MCF 10A (cell line): ENCODE measurements at regions not wholly inside any gene's neighbourhood (a gene's known extent, or its start where the extent isn't known, plus 50 kb on each side); places are given as distances from the start of the nearest gene placed in this dataset.
A peak's percentile ranks its signal among the peaks of the same experiment; 100 is the strongest.

Experiments used
- BruUV-seq: library from RNA; stranded (reverse); fragments of 400-500 nt; replicated peaks from 2 replicates; lab custom pipeline; 2021; lab: Mats Ljungman, UMichigan
- CTCF ChIA-PET: fragments of 300-600 bp; sonication (Branson Sonifier 250); formaldehyde crosslinking; extraction: SDS; loops from one replicate; lab custom pipeline; 2021; ENCODE audit warnings: antibody characterized with exemption, inconsistent platforms; lab: Yijun Ruan, JAX
- POLR2A ChIA-PET: fragments of 300-600, 350-650 bp; sonication (Branson Sonifier 250); formaldehyde crosslinking; extraction: SDS; loops from one replicate; lab custom pipeline; 2020; ENCODE audit warnings: antibody characterized with exemption, inconsistent platforms; lab: Yijun Ruan, JAX
- DNase-seq: peaks from one replicate; pipeline ENCODE4 v3.0.0-alpha.2; 2018; ENCODE audit not compliant: unreplicated experiment
- H3K27ac Mint-ChIP-seq: one replicate; pipeline ENCODE4 v1.8.0; 2022; ENCODE audit warnings: mild to moderate bottlenecking, low read depth, mixed read lengths; ENCODE audit not compliant: unreplicated experiment
- H3K27me3 Mint-ChIP-seq: one replicate; pipeline ENCODE4 v1.8.0; 2022; ENCODE audit warnings: mixed read lengths; ENCODE audit not compliant: insufficient read depth, unreplicated experiment
- H3K36me3 Mint-ChIP-seq: one replicate; pipeline ENCODE4 v1.8.0; 2022; ENCODE audit warnings: mild to moderate bottlenecking, moderate library complexity, mixed read lengths; ENCODE audit not compliant: insufficient read depth, unreplicated experiment
- H3K4me1 Mint-ChIP-seq: one replicate; pipeline ENCODE4 v1.8.0; 2022; ENCODE audit warnings: mixed read lengths; ENCODE audit not compliant: insufficient read depth, unreplicated experiment
- H3K4me3 Mint-ChIP-seq: one replicate; pipeline ENCODE4 v1.8.0; 2022; ENCODE audit warnings: mild to moderate bottlenecking, moderate library complexity, mixed read lengths; ENCODE audit not compliant: unreplicated experiment
- H3K9me3 Mint-ChIP-seq: one replicate; pipeline ENCODE4 v1.8.0; 2022; ENCODE audit warnings: mixed read lengths; ENCODE audit not compliant: unreplicated experiment
- intact Hi-C: fragments of 100-400 bp; cut with micrococcal nuclease; formaldehyde crosslinking; loops from 2 replicates; pipeline ENCODE4 v1.14.1; 2022
- TF ChIP-seq, protein P1 (sequence below): fragments of 200-600 bp; IDR thresholded peaks from one replicate; pipeline ENCODE4 v1.8.0; 2022; ENCODE audit warnings: antibody characterized with exemption, mild to moderate bottlenecking; ENCODE audit not compliant: unreplicated experiment

DNA sequence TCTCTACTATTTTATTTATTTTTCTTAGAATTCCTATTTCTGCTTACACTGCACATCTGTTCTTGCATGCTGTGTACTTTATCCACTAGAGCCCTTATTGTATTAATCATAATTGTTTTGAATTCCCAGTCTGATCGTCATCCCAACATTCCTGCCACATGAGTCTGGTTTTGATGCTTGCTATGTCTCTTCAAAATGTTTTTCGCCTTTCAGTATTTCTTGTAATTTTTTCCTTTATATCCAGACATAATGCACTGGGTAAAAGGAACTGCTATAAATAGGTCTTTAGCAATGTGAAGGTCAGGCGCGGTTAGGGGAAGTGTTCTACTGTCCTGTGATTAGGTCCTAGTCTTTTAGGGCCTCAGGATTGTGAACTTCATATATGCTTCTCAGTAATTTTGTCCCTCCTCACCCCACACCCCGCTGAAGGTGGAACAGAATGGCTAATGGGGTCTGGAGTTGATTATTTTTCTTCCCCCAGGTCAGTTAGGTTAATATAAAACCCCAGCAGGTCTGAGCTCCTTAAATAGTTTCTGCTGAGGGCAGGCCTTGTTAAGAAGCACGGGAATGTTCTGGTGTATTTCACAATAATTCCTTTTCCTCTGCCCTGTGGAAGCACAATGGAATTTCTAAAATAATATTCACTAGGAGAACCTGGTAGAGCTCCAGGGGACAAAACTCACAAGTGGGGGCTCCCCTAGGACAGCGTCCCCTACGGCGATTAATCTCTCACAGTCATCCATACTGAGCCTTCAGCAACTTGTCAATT lies 146.6 kb upstream of the TUT7 start:
- TF ChIP-seq, protein P1, sequence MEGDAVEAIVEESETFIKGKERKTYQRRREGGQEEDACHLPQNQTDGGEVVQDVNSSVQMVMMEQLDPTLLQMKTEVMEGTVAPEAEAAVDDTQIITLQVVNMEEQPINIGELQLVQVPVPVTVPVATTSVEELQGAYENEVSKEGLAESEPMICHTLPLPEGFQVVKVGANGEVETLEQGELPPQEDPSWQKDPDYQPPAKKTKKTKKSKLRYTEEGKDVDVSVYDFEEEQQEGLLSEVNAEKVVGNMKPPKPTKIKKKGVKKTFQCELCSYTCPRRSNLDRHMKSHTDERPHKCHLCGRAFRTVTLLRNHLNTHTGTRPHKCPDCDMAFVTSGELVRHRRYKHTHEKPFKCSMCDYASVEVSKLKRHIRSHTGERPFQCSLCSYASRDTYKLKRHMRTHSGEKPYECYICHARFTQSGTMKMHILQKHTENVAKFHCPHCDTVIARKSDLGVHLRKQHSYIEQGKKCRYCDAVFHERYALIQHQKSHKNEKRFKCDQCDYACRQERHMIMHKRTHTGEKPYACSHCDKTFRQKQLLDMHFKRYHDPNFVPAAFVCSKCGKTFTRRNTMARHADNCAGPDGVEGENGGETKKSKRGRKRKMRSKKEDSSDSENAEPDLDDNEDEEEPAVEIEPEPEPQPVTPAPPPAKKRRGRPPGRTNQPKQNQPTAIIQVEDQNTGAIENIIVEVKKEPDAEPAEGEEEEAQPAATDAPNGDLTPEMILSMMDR = no peak
- DNase-seq = peak; percentile 68
- no peak overlapping the region for H3K4me3 Mint-ChIP-seq
- no TSS peak for BruUV-seq
- ChIA-PET POLR2A (interaction anchor here (1.0 to 2.0 kb wide), 5 partner anchors 8 to 483 kb away, joined by 3 to 7 read pairs (median 4); partner anchors contain the start of gene GAS1), CTCF (interaction anchor here (0.7 to 1.1 kb wide), 3 partner anchors 56 to 824 kb away, joined by 3 read pairs; no protein-coding TSS in a partner anchor)
- peaks cover 20% of the 10 kb centered on the region for H3K4me1 Mint-ChIP-seq
- H3K9me3 Mint-ChIP-seq = no peaks in the 10 kb centered on the region
- H3K36me3 Mint-ChIP-seq = no peaks in the 10 kb centered on the region
- intact Hi-C loops = no loop called here
- peak overlapping the region; percentile 81 for H3K27ac Mint-ChIP-seq
- H3K27me3 Mint-ChIP-seq = no peaks in the 10 kb centered on the region

DNA sequence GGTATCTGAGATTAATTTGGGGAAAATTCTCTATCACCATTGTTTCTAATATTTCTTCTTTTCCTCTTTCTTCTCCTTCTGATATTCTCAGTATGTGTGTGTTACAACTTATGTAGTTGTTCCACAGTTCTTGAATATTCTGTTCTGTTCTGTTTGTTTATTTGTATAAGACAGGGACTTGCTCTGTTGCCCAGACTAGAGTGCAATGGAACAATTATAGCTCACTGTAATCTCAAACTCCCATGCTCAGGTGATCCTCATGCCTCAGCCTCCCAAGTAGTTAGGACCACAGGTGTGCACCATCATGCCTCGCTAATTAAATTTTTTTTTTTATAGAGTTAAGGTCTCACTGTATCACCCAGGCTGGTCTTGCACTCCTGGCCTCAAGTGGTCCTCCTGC lies 145.8 kb upstream of the TUT7 start:
- Mint-ChIP-seq H3K27ac (peak overlapping the region; percentile 81), H3K9me3 (no peaks in the 10 kb centered on the region), H3K4me3 (no peak overlapping the region), H3K4me1 (peaks cover 26% of the 10 kb centered on the region), H3K36me3 (no peaks in the 10 kb centered on the region), H3K27me3 (no peaks in the 10 kb centered on the region)
- no TSS peak for BruUV-seq
- TF ChIP-seq, protein P1 = no peak
- no peak for DNase-seq
- intact Hi-C loops = no loop called here
- ChIA-PET CTCF (interaction anchor here (0.6 to 0.9 kb wide), 3 partner anchors 12 to 179 kb away, joined by 3 to 5 read pairs (median 4); no protein-coding TSS in a partner anchor), POLR2A (no interaction called here)

DNA sequence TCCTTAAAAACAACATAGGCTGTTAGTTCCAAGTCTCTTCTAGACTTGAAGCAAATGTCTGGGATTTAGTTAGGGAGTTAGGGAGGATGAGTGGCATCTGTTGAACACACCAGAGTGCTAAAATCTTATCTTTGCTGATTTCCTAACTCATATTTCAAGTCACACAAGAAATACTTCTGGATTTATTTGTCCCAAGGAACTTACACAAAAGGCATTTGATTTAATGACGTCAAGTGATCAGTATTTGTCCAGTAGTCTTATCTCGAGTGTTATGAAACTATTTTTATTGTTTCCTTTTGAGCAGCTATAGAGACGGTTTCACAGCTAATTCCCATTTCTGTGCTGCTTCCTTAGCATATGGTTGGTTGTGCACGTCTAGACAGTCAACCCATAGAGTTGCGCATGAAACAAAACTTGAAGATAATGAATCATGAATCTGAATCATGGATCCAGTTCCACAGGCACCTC lies 140.5 kb upstream of the TUT7 start:
- CTCF ChIA-PET = interaction anchor here (0.7 to 0.9 kb wide), 2 partner anchors 683 to 830 kb away, joined by 3 read pairs; no protein-coding TSS in a partner anchor
- BruUV-seq = no TSS peak
- H3K36me3 Mint-ChIP-seq = no peaks in the 10 kb centered on the region

More for the DNA sequence above, 140.5 kb upstream of the TUT7 start:
- TF ChIP-seq, protein P1 = no peak
- intact Hi-C loops = no loop called here
- Mint-ChIP-seq H3K4me1 (peaks cover 17% of the 10 kb centered on the region), H3K27me3 (no peaks in the 10 kb centered on the region), H3K9me3 (no peaks in the 10 kb centered on the region), H3K27ac (peak overlapping the region; percentile 78), H3K4me3 (no peak overlapping the region)
- peak; percentile 50 for DNase-seq
- POLR2A ChIA-PET = interaction anchor here (0.7 to 1.1 kb wide), 4 partner anchors 237 to 452 kb away, joined by 3 to 5 read pairs (median 4); partner anchors contain the start of gene GAS1
